HUES6 (cell line): ENCODE measurements at regions not wholly inside any gene's neighbourhood (a gene's known extent, or its start where the extent isn't known, plus 50 kb on each side); places are given as distances from the start of the nearest gene placed in this dataset.

ENCODE experiments used
- H3K27ac ChIP-seq: 2 replicates; pipeline ENCODE4 v1.7.0; 2013; ENCODE audit warnings: low read depth, mild to moderate bottlenecking, low read length, inconsistent platforms
- H3K27me3 ChIP-seq: 2 replicates; pipeline ENCODE4 v1.6.1; 2013; ENCODE audit warnings: low read length; ENCODE audit not compliant: control insufficient read depth, insufficient read depth
- H3K36me3 ChIP-seq: 2 replicates; pipeline ENCODE4 v1.6.1; 2013; ENCODE audit warnings: low read length; ENCODE audit not compliant: control insufficient read depth, insufficient read depth
- H3K4me1 ChIP-seq: 2 replicates; pipeline ENCODE4 v1.6.1; 2013; ENCODE audit warnings: low read length; ENCODE audit not compliant: control insufficient read depth, insufficient read depth
- H3K4me3 ChIP-seq: 2 replicates; pipeline ENCODE4 v1.5.1; 2013; ENCODE audit warnings: low read depth, low read length
- H3K9ac ChIP-seq: one replicate; pipeline ENCODE4 v1.6.1; 2013; ENCODE audit warnings: mild to moderate bottlenecking, low read length
- H3K9me3 ChIP-seq: 2 replicates; pipeline ENCODE4 v1.6.1; 2013; ENCODE audit warnings: low read depth, low read length; ENCODE audit not compliant: control insufficient read depth, insufficient read depth

- no peaks in the 10 kb centered on the region for H3K36me3 ChIP-seq
- no peak overlapping the region for H3K4me3 ChIP-seq
- H3K9me3 ChIP-seq: no peaks in the 10 kb centered on the region
- no peaks in the 10 kb centered on the region for H3K27me3 ChIP-seq
- no peak overlapping the region for H3K27ac ChIP-seq
- no peak overlapping the region for H3K9ac ChIP-seq
- no peaks in the 10 kb centered on the region for H3K4me1 ChIP-seq
These were observed 763.5 kb upstream of the CELF4 start for GRCh38 chr18:38329145-38329544.

- Histone ChIP-seq H3K36me3 (no peaks in the 10 kb centered on the region), H3K27me3 (no peaks in the 10 kb centered on the region), H3K4me1 (no peaks in the 10 kb centered on the region), H3K27ac (no peak overlapping the region), H3K4me3 (no peak overlapping the region), H3K9me3 (no peaks in the 10 kb centered on the region), H3K9ac (no peak overlapping the region)
These were observed 756.6 kb upstream of the CELF4 start for GRCh38 chr18:38322206-38322605.

- H3K9ac ChIP-seq: no peak overlapping the region
These were observed 755.7 kb upstream of the CELF4 start for GRCh38 chr18:38321262-38321661.

GRCh38 chr18:38318416-38318815 is 752.8 kb upstream of the CELF4 start:
- H3K27me3 ChIP-seq: no peaks in the 10 kb centered on the region
- no peak overlapping the region for H3K9ac ChIP-seq
- H3K4me3 ChIP-seq: no peak overlapping the region
- no peak overlapping the region for H3K27ac ChIP-seq
- H3K9me3 ChIP-seq: no peaks in the 10 kb centered on the region
- H3K4me1 ChIP-seq: no peaks in the 10 kb centered on the region
- no peaks in the 10 kb centered on the region for H3K36me3 ChIP-seq

More at GRCh38 chr18:38321262-38321661, 755.7 kb upstream of the CELF4 start:
- Histone ChIP-seq H3K4me1 (no peaks in the 10 kb centered on the region), H3K27me3 (no peaks in the 10 kb centered on the region), H3K27ac (no peak overlapping the region), H3K36me3 (no peaks in the 10 kb centered on the region), H3K4me3 (no peak overlapping the region), H3K9me3 (no peaks in the 10 kb centered on the region)

GRCh38 chr18:38313831-38314230 is 748.2 kb upstream of the CELF4 start:
- no peaks in the 10 kb centered on the region for H3K9me3 ChIP-seq
- H3K4me1 ChIP-seq: no peaks in the 10 kb centered on the region
- no peaks in the 10 kb centered on the region for H3K36me3 ChIP-seq
- H3K27me3 ChIP-seq: no peaks in the 10 kb centered on the region
- H3K9ac ChIP-seq: no peak overlapping the region
- no peak overlapping the region for H3K4me3 ChIP-seq
- no peak overlapping the region for H3K27ac ChIP-seq

- no peak overlapping the region for H3K4me3 ChIP-seq
- H3K9me3 ChIP-seq: no peaks in the 10 kb centered on the region
- no peaks in the 10 kb centered on the region for H3K36me3 ChIP-seq
- no peak overlapping the region for H3K9ac ChIP-seq
- H3K27me3 ChIP-seq: no peaks in the 10 kb centered on the region
- no peaks in the 10 kb centered on the region for H3K4me1 ChIP-seq
- no peak overlapping the region for H3K27ac ChIP-seq
These were observed 746.9 kb upstream of the CELF4 start for GRCh38 chr18:38312532-38312931.

- no peaks in the 10 kb centered on the region for H3K4me1 ChIP-seq
- no peaks in the 10 kb centered on the region for H3K36me3 ChIP-seq
- H3K9ac ChIP-seq: no peak overlapping the region
- H3K4me3 ChIP-seq: no peak overlapping the region
- no peaks in the 10 kb centered on the region for H3K27me3 ChIP-seq
- H3K27ac ChIP-seq: no peak overlapping the region
- H3K9me3 ChIP-seq: no peaks in the 10 kb centered on the region
These were observed 745.3 kb upstream of the CELF4 start for GRCh38 chr18:38310936-38311335.

- Histone ChIP-seq H3K9me3 (no peaks in the 10 kb centered on the region), H3K4me1 (no peaks in the 10 kb centered on the region), H3K4me3 (no peak overlapping the region), H3K9ac (no peak overlapping the region), H3K27me3 (no peaks in the 10 kb centered on the region), H3K36me3 (no peaks in the 10 kb centered on the region), H3K27ac (no peak overlapping the region)
These were observed 742.3 kb upstream of the CELF4 start for GRCh38 chr18:38307914-38308313.

- Histone ChIP-seq H3K4me3 (no peak overlapping the region), H3K4me1 (no peaks in the 10 kb centered on the region), H3K9ac (no peak overlapping the region), H3K27me3 (no peaks in the 10 kb centered on the region), H3K36me3 (no peaks in the 10 kb centered on the region), H3K27ac (no peak overlapping the region), H3K9me3 (no peaks in the 10 kb centered on the region)
These were observed 740.4 kb upstream of the CELF4 start for GRCh38 chr18:38305961-38306360.

GRCh38 chr18:38301621-38302020 is 736.0 kb upstream of the CELF4 start:
- Histone ChIP-seq H3K27ac (no peak overlapping the region), H3K9ac (no peak overlapping the region), H3K4me1 (no peaks in the 10 kb centered on the region), H3K9me3 (no peaks in the 10 kb centered on the region), H3K4me3 (no peak overlapping the region), H3K27me3 (no peaks in the 10 kb centered on the region), H3K36me3 (no peaks in the 10 kb centered on the region)

GRCh38 chr18:38297910-38298309 is 732.3 kb upstream of the CELF4 start:
- Histone ChIP-seq H3K9ac (no peak overlapping the region), H3K27me3 (no peaks in the 10 kb centered on the region), H3K4me1 (no peaks in the 10 kb centered on the region), H3K27ac (no peak overlapping the region), H3K9me3 (no peaks in the 10 kb centered on the region), H3K4me3 (no peak overlapping the region), H3K36me3 (no peaks in the 10 kb centered on the region)

GRCh38 chr18:38290229-38290628 is 724.6 kb upstream of the CELF4 start:
- H3K27ac ChIP-seq: no peak overlapping the region
- no peaks in the 10 kb centered on the region for H3K4me1 ChIP-seq
- no peak overlapping the region for H3K9ac ChIP-seq
- no peaks in the 10 kb centered on the region for H3K27me3 ChIP-seq
- H3K9me3 ChIP-seq: no peaks in the 10 kb centered on the region
- no peaks in the 10 kb centered on the region for H3K36me3 ChIP-seq
- H3K4me3 ChIP-seq: no peak overlapping the region
